HEK293 (cell line): ENCODE measurements at regions not wholly inside any gene's neighbourhood (a gene's known extent, or its start where the extent isn't known, plus 50 kb on each side); places are given as distances from the start of the nearest gene placed in this dataset.
"Not testable (repeated sequence)": the region's sequence is repeated elsewhere in the genome, so short reads cannot be mapped to it uniquely, and the experiment has no call there.

Experiments
- CTCF ChIA-PET: fragments of 350-600 bp; formaldehyde crosslinking; extraction: SDS; loops from one replicate; lab custom pipeline; 2021; ENCODE audit warnings: antibody characterized with exemption; lab: Yijun Ruan, JAX
- POLR2A ChIA-PET: fragments of 300-600 bp; formaldehyde crosslinking; extraction: SDS; loops from one replicate; lab custom pipeline; 2020; ENCODE audit warnings: antibody characterized with exemption, inconsistent platforms; lab: Yijun Ruan, JAX
- H3K27ac ChIP-seq: fragments of 200-500 bp; sonication (Bioruptor generic); 2 replicates; pipeline ENCODE4 v1.5.1; 2014; ENCODE audit warnings: low read depth, low read length, control low read depth, inconsistent platforms; ENCODE audit errors: extremely low read depth
- H3K36me3 ChIP-seq, 2 experiments: fragments of 200-500 bp in 1 of 2; sonication (Bioruptor generic) in 1 of 2; 1 replicate in 1 of 2; 2 replicates in 1 of 2; pipeline ENCODE4 v1.5.1; 2014 to 2017; ENCODE audit warnings: inconsistent platforms in 2 of 2, low read length in 2 of 2; ENCODE audit not compliant: control insufficient read depth in 2 of 2, insufficient read depth in 1 of 2
- H3K4me1 ChIP-seq: fragments of 200-500 bp; sonication (Bioruptor generic); 2 replicates; pipeline ENCODE4 v1.5.1; 2014; ENCODE audit warnings: mild to moderate bottlenecking, low read length, inconsistent platforms; ENCODE audit not compliant: control insufficient read depth, insufficient read depth
- H3K4me3 ChIP-seq: 2 replicates; pipeline ENCODE4 v1.5.1; 2011; ENCODE audit warnings: low read depth, mild to moderate bottlenecking, control low read depth, low read length, moderate library complexity
- H3K9me3 ChIP-seq: fragments of 200-500 bp; sonication (Bioruptor generic); 2 replicates; pipeline ENCODE4 v1.5.1; 2014; ENCODE audit warnings: low read depth, low read length, inconsistent platforms; ENCODE audit not compliant: control insufficient read depth, insufficient read depth
- ZNF654 ChIP-seq: fragments of 450-650 bp; formaldehyde crosslinking; IDR thresholded peaks from 2 replicates; pipeline ENCODE4 v1.5.1; 2016; ENCODE audit warnings: low read depth, missing biosample characterization, missing genetic modification characterization

GRCh38 chr6:57998858-57999619 is 681.6 kb downstream of the PRIM2 start:
- H3K4me1 ChIP-seq, H3K36me3 ChIP-seq, H3K27ac ChIP-seq, CTCF ChIA-PET, POLR2A ChIA-PET, H3K4me3 ChIP-seq, H3K9me3 ChIP-seq: not testable (repeated sequence)

DNA sequence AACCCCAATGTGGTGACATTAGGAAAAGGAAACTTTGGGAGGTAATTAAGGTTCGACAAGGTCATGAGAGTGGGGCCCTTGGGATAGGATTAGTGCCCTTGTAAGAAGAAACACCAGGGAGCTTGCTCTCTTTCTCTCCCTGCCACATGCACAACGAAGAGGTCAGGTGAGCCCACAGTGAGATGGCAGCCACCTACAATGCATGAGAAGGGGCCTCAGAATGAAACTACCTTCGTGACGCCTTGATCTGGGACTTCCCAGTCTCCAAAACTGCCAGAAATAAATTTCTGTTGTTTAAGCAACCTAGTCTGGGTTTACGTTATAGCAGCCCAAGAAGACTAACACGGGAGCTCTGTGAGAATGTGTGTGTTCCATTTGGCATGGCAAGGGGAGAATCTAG is 682.8 kb downstream of the PRIM2 start:
- H3K9me3 ChIP-seq, CTCF ChIA-PET, H3K27ac ChIP-seq, POLR2A ChIA-PET, H3K36me3 ChIP-seq, H3K4me3 ChIP-seq, H3K4me1 ChIP-seq: not testable (repeated sequence)

DNA sequence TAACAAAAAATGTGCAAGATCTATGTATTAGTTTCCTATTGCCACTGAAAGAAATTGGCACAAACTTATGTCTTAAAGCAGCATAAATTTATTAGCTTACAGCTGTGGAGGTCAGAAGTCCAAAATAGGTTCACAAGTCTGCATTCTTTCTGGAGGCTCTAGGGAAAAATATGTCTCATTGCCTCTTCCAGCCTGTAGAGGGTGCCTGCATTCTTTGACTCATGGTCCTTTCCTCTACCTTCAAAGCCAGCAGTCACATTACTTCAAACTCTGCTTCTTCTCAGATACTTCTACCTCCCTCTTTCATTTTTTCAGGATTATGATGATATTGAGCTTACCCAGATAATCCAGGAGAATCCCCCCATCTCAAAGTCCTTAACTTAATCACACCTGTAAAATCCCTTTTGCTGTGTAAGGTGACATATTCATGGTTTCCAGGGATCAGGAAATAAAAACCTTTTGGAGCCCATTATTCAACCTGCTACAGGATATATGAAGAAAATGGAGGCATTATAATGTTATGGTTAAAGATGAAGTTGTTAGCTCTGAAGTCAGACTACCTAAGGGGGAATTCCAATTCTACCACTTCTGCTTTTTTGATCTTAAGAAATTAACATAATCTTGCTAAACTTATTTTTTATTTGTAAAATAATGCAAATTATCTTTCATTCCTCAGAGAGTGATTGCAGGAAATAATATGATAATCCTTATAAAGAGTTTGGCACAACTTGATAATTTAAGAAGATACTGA is 686.2 kb downstream of the PRIM2 start:
- H3K36me3 ChIP-seq, H3K4me1 ChIP-seq, H3K27ac ChIP-seq, H3K9me3 ChIP-seq, H3K4me3 ChIP-seq, POLR2A ChIA-PET: not testable (repeated sequence)
- peak; percentile 47 for TF ChIP-seq ZNF654 (tag by site-specific recombination)
- CTCF ChIA-PET, result interaction anchor here (0.6 to 0.7 kb wide), 4 partner anchors 20 to 425 kb away, joined by 3 to 4 read pairs (median 3); no protein-coding TSS in a partner anchor

DNA sequence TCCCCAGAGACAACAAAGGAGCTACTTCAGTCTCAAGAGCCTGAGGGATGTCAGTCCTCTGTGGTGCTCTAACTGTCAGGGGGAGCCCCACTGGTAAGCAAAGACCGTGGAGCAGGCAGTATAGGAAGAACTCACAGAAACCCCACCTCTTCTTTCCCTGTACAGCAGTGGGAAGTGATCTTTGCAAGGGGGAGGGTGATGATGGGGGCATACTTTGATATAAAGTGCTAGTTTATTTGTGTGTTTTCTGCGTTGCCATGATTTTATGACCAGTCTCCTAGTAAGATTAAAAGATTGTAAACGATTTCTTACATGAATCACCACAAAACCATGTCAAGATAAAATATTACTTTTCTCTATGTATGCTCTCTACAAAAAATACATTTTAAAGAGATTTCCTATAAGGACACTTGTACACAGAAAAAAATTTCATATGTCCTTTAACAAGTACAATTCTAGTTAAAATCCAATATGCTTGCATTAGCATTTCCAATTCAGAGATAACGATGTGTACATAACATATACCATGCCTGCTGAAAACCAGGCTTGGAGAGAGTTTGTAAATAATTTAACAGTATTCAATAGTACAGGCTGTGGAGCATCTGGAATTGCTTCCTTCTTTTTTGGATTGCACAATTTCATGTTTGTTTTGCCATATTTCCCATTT is 690.0 kb downstream of the PRIM2 start:
- POLR2A ChIA-PET, H3K9me3 ChIP-seq, H3K4me3 ChIP-seq, H3K4me1 ChIP-seq, H3K27ac ChIP-seq, CTCF ChIA-PET, H3K36me3 ChIP-seq: not testable (repeated sequence)

DNA sequence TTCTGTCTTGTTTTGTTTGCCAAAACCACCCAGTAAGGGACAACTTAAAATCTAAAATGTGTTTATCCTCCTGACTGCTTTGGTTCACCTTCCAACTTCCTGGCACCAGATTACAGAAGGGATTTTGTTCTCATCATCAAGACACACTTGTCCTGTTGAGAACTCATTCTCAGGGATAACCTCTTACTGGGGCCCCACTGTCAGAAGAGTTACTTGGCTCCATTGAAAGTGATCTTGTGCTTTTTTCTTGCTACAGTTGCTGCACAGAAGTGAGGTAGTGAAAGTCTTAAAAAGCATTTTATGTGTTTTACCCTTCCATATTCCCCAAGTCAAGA is 690.5 kb downstream of the PRIM2 start:
- H3K4me1 ChIP-seq, H3K9me3 ChIP-seq, CTCF ChIA-PET, POLR2A ChIA-PET, H3K27ac ChIP-seq, H3K36me3 ChIP-seq, H3K4me3 ChIP-seq: not testable (repeated sequence)

- H3K27ac ChIP-seq, H3K4me3 ChIP-seq, H3K4me1 ChIP-seq, CTCF ChIA-PET, POLR2A ChIA-PET, H3K9me3 ChIP-seq, H3K36me3 ChIP-seq: not testable (repeated sequence)
Observed at GRCh38 chr6:58011954-58012600, 694.6 kb downstream of the PRIM2 start.

GRCh38 chr6:58016614-58017013 is 699.2 kb downstream of the PRIM2 start:
- H3K27ac ChIP-seq, POLR2A ChIA-PET, H3K4me3 ChIP-seq, H3K9me3 ChIP-seq, H3K36me3 ChIP-seq, CTCF ChIA-PET, H3K4me1 ChIP-seq: not testable (repeated sequence)

- H3K9me3 ChIP-seq, H3K4me3 ChIP-seq, CTCF ChIA-PET, POLR2A ChIA-PET, H3K36me3 ChIP-seq, H3K27ac ChIP-seq, H3K4me1 ChIP-seq: not testable (repeated sequence)
Observed at GRCh38 chr6:58028188-58028587, 710.8 kb downstream of the PRIM2 start.

DNA sequence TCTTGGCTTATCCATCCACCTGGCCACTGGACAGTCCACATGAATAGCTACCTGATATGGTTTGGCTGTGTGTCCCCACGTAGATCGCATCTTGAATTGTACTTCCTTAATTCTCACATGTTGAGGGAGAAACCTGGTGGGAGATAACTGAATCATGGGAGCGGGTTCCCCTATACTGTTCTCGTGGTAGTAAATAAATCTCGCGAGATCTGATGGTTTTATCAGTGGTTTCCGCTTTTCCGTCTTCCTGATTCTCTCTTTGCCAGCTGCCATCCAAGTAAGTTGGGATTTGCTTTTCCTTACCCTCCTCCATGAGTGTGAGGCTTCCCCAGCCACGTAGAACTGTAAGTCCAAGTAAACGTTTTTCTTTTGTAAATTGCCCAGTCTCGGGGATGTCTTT is 720.8 kb downstream of the PRIM2 start:
- POLR2A ChIA-PET, CTCF ChIA-PET, H3K27ac ChIP-seq, H3K36me3 ChIP-seq, H3K9me3 ChIP-seq, H3K4me1 ChIP-seq, H3K4me3 ChIP-seq: not testable (repeated sequence)

DNA sequence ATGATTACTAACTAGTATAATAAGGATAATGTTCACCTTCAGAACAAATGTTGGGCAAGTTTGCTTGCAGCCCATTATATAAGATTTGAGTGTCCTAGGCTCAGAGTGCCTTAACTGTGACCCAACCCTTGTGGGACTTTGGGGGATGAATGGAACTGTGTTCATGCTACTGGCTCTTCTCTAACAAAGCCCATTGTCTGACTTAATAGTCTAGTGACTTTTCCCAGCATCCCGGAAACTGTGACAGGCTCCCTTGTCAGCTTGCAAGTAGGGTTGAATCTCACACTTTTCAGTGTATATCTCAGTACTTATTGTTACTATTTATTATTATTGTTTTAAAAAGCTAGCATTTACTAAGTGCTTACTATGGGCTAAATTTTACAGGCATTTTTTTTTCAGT is 729.2 kb downstream of the PRIM2 start:
- H3K36me3 ChIP-seq, CTCF ChIA-PET, H3K4me3 ChIP-seq, H3K4me1 ChIP-seq, H3K9me3 ChIP-seq, POLR2A ChIA-PET, H3K27ac ChIP-seq: not testable (repeated sequence)
